SK-N-SH (cell line): ENCODE measurements at regions not wholly inside any gene's neighbourhood (a gene's known extent, or its start where the extent isn't known, plus 50 kb on each side); places are given as distances from the start of the nearest gene placed in this dataset.

Experiments used
- CHD2 ChIP-seq: fragments of 150-350 bp; IDR thresholded peaks from 2 replicates; pipeline ENCODE4 v1.6.1; 2018; ENCODE audit warnings: low read length; ENCODE audit not compliant: partially characterized antibody
- CTCF ChIP-seq: fragments of 200-600 bp; sonication (generic); IDR thresholded peaks from 2 replicates; pipeline ENCODE4 v1.6.1; 2017; ENCODE audit warnings: antibody characterized with exemption, mild to moderate bottlenecking, moderate library complexity
- EZH2phosphoT487 ChIP-seq: fragments of 200-600 bp; sonication (generic); IDR thresholded peaks from 2 replicates; pipeline ENCODE4 v1.6.1; 2017; ENCODE audit warnings: low read depth, mixed run types, mild to moderate bottlenecking, antibody characterized with exemption, moderate library complexity, borderline replicate concordance
- FOXM1 ChIP-seq: IDR thresholded peaks from 2 replicates; pipeline ENCODE4 v1.4.0; 2012; ENCODE audit warnings: low read depth, mild to moderate bottlenecking
- PBX3 ChIP-seq: IDR thresholded peaks from 2 replicates; pipeline ENCODE4; 2012
- POLR2AphosphoS5 ChIP-seq: IDR thresholded peaks from 2 replicates; pipeline ENCODE4 v1.6.1; 2012; ENCODE audit warnings: low read depth, low read length
- REST ChIP-seq: IDR thresholded peaks from 2 replicates; pipeline ENCODE4 v1.6.1; 2012; ENCODE audit warnings: mild to moderate bottlenecking, low read depth, low read length, moderate library complexity
- SMC3 ChIP-seq: IDR thresholded peaks from 2 replicates; pipeline ENCODE4 v1.6.1; 2012; ENCODE audit warnings: low read depth, low read length, improper control_type of control experiment
- TAF1 ChIP-seq: IDR thresholded peaks from 2 replicates; pipeline ENCODE4 v1.6.1; 2012; ENCODE audit warnings: low read depth, mild to moderate bottlenecking, low read length, moderate library complexity, borderline replicate concordance
- TEAD4 ChIP-seq: IDR thresholded peaks from 2 replicates; pipeline ENCODE4 v1.4.0; 2012; ENCODE audit warnings: mild to moderate bottlenecking, borderline replicate concordance; ENCODE audit not compliant: insufficient read depth

- no peak for TF ChIP-seq FOXM1
- TF ChIP-seq CTCF = no peak
- TF ChIP-seq EZH2phosphoT487 = no peak
- TF ChIP-seq POLR2AphosphoS5 = no peak
- TF ChIP-seq TEAD4 = no peak
- TF ChIP-seq TAF1 = no peak
- no peak for TF ChIP-seq PBX3
- TF ChIP-seq REST = no peak
- no peak for TF ChIP-seq CHD2
- no peak for TF ChIP-seq SMC3
Measured at GRCh38 chr2:144015036-144015435, 504.9 kb downstream of the ZEB2 start.
